COLO668 (cell line): ENCODE measurements at regions not wholly inside any gene's neighbourhood (a gene's known extent, or its start where the extent isn't known, plus 50 kb on each side); places are given as distances from the start of the nearest gene placed in this dataset.
"Not testable (repeated sequence)": the region's sequence is repeated elsewhere in the genome, so short reads cannot be mapped to it uniquely, and the experiment has no call there.

Source experiments
- DNase-seq: peaks from one replicate; lab custom pipeline; 2025; ENCODE audit not compliant: unreplicated experiment; lab: John Stamatoyannopoulos, UW

- DNase-seq = no peak
These were observed 104.2 kb upstream of the RAI14 start for GRCh38 chr5:34551911-34552433.

GRCh38 chr5:34552686-34553085 lies 103.4 kb upstream of the RAI14 start:
- DNase-seq = no peak

- no peak for DNase-seq
These were observed 102.5 kb upstream of the RAI14 start for GRCh38 chr5:34553581-34553980.

GRCh38 chr5:34554641-34555040 lies 101.5 kb upstream of the RAI14 start:
- no peak for DNase-seq

GRCh38 chr5:34555699-34556508 lies 100.2 kb upstream of the RAI14 start:
- DNase-seq = peak; percentile 44

GRCh38 chr5:34556509-34556782 lies 99.7 kb upstream of the RAI14 start:
- no peak for DNase-seq

GRCh38 chr5:34561581-34561980 lies 94.5 kb upstream of the RAI14 start:
- not testable (repeated sequence) for DNase-seq

- DNase-seq = no peak
These were observed 93.3 kb upstream of the RAI14 start for GRCh38 chr5:34562791-34563190.

GRCh38 chr5:34563269-34563668 lies 92.9 kb upstream of the RAI14 start:
- DNase-seq = no peak

- no peak for DNase-seq
These were observed 92.0 kb upstream of the RAI14 start for GRCh38 chr5:34563931-34564709.

- DNase-seq = no peak
These were observed 91.4 kb upstream of the RAI14 start for GRCh38 chr5:34564710-34565235.

GRCh38 chr5:34570143-34570542 lies 86.0 kb upstream of the RAI14 start:
- DNase-seq = no peak

- no peak for DNase-seq
These were observed 85.1 kb upstream of the RAI14 start for GRCh38 chr5:34570721-34571676.

GRCh38 chr5:34571677-34572041 lies 84.5 kb upstream of the RAI14 start:
- no peak for DNase-seq

- no peak for DNase-seq
These were observed 81.1 kb upstream of the RAI14 start for GRCh38 chr5:34574936-34575467.

GRCh38 chr5:34576891-34577666 lies 79.0 kb upstream of the RAI14 start:
- DNase-seq = no peak

- no peak for DNase-seq
These were observed 77.2 kb upstream of the RAI14 start for GRCh38 chr5:34578962-34579361.

- DNase-seq = no peak
These were observed 75.1 kb upstream of the RAI14 start for GRCh38 chr5:34580983-34581382.

- DNase-seq = no peak
These were observed 73.8 kb upstream of the RAI14 start for GRCh38 chr5:34582371-34582770.

GRCh38 chr5:34583167-34583566 lies 73.0 kb upstream of the RAI14 start:
- no peak for DNase-seq
